ENCODE measurements at regions not wholly inside any gene's neighbourhood (a gene's known extent, or its start where the extent isn't known, plus 50 kb on each side); places are given as distances from the start of the nearest gene placed in this dataset.

- TF ChIP-seq CTCF (conservative IDR thresholded peaks at IDR 0.05; ENCODE audit: low read depth, low read length) = no peak
- TF ChIP-seq EZH2phosphoT487 (IDR thresholded peaks at IDR 0.05; ENCODE audit: borderline replicate concordance, low read length) = no peak
Measured at GRCh38 chr16:6929868-6930267, 402.8 kb upstream of the RBFOX1 start.
